ENCODE measurements at regions not wholly inside any gene's neighbourhood (a gene's known extent, or its start where the extent isn't known, plus 50 kb on each side); places are given as distances from the start of the nearest gene placed in this dataset.

DNA sequence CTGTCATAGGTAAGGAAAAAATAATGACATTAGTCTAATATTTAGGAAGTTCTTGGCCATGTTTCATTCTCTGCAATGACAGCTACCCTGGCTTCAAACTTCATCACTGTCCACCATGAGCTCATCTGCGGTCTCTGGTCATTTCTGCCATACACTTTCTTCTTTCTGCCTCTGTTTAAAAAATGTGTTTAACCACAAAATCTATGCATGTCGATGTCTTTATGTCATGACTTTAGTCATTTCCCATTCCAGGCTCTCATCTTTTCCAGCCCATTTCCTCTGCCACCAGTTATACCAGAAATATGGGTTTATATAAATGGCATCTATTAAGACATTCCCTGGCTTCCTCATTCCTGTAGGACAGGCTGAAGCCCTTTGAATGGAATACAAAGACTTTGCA lies 68.5 kb upstream of the DUSP10 start (continued):
- TF ChIP-seq, protein P1, sequence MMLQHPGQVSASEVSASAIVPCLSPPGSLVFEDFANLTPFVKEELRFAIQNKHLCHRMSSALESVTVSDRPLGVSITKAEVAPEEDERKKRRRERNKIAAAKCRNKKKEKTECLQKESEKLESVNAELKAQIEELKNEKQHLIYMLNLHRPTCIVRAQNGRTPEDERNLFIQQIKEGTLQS (IDR thresholded peaks at IDR 0.05; ENCODE audit: insufficient read depth, low read depth, low read length): no peak
- TF ChIP-seq CEBPB (IDR thresholded peaks at IDR 0.05; ENCODE audit: low read depth, low read length): no peak
- TF ChIP-seq TEAD4 (IDR thresholded peaks at IDR 0.05; ENCODE audit: low read depth, low read length): no peak
- no peak for TF ChIP-seq SAP30 (IDR thresholded peaks at IDR 0.05; ENCODE audit: insufficient read depth, insufficient replicate concordance, low read length)
- no peak for TF ChIP-seq NRF1 (IDR thresholded peaks at IDR 0.05; ENCODE audit: low read depth, low read length)
- no peak for TF ChIP-seq KDM4A (IDR thresholded peaks at IDR 0.05; ENCODE audit: low read depth, low read length, severe bottlenecking)

Data from H1 (cell line).